DOHH2 (cell line): ENCODE measurements at regions not wholly inside any gene's neighbourhood (a gene's known extent, or its start where the extent isn't known, plus 50 kb on each side); places are given as distances from the start of the nearest gene placed in this dataset.

Experiments
- EZH2phosphoT487 ChIP-seq: fragments of 200-600 bp; sonication (generic); IDR thresholded peaks from 2 replicates; pipeline ENCODE4 v1.6.1; 2017; ENCODE audit warnings: borderline replicate concordance, mild to moderate bottlenecking, antibody characterized with exemption, low read length, moderate library complexity, mixed read lengths
- TF ChIP-seq, protein P1 (sequence below): fragments of 200-600 bp; sonication (generic); IDR thresholded peaks from one replicate; pipeline ENCODE4 v1.5.1; 2014; ENCODE audit warnings: antibody characterized with exemption, mild to moderate bottlenecking, low read depth, low read length; ENCODE audit not compliant: poor library complexity, severe bottlenecking

DNA sequence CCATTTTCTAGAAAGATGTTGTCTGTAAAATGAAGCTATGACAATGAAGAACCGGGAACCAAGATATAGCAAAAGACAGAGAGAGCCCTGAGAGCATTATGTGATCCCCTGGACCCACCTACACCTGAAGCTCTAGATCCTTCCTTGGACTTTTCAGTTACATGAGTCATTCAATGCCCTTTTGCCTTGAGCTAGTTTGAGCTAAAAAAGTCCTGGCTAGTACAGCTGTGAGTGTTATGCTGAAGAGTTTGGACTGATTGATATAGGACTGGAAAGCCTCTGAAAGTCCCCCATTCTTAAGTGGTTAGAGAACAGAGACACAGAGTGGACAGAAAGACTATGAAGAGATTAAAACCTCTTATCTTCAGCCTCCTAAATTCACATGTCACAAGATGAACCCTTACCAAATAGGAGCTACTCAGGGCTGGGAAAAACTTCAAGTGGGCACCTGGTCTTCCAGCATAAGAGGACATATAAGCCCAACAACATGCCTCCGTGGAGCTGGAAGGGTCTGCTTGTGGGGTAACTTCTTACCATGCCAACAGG lies 386.8 kb upstream of the NFE2L3 start:
- TF ChIP-seq, protein P1, sequence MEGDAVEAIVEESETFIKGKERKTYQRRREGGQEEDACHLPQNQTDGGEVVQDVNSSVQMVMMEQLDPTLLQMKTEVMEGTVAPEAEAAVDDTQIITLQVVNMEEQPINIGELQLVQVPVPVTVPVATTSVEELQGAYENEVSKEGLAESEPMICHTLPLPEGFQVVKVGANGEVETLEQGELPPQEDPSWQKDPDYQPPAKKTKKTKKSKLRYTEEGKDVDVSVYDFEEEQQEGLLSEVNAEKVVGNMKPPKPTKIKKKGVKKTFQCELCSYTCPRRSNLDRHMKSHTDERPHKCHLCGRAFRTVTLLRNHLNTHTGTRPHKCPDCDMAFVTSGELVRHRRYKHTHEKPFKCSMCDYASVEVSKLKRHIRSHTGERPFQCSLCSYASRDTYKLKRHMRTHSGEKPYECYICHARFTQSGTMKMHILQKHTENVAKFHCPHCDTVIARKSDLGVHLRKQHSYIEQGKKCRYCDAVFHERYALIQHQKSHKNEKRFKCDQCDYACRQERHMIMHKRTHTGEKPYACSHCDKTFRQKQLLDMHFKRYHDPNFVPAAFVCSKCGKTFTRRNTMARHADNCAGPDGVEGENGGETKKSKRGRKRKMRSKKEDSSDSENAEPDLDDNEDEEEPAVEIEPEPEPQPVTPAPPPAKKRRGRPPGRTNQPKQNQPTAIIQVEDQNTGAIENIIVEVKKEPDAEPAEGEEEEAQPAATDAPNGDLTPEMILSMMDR: no peak
- no peak for TF ChIP-seq EZH2phosphoT487
